H1 (cell line): ENCODE measurements at regions not wholly inside any gene's neighbourhood (a gene's known extent, or its start where the extent isn't known, plus 50 kb on each side); places are given as distances from the start of the nearest gene placed in this dataset.

ENCODE experiments used
- CTCF ChIA-PET: fragments of 300-600 bp; sonication (Branson Sonifier 250); formaldehyde crosslinking; loops from one replicate; lab custom pipeline; 2021; ENCODE audit not compliant: partially characterized antibody; lab: Charles Lee
- POLR2A ChIA-PET: fragments of 300-600 bp; sonication (Branson Sonifier 250); formaldehyde crosslinking; loops from one replicate; lab custom pipeline; 2021; ENCODE audit warnings: inconsistent platforms; ENCODE audit not compliant: partially characterized antibody; lab: Charles Lee
- DNase-seq, 2 experiments: peaks; one replicate each; pipeline versions ENCODE4 v3.0.0 to v3.0.0-alpha.2; 2010 to 2022; ENCODE audit warnings: low spot score in 2 of 2, low read depth in 1 of 2, mixed read lengths in 1 of 2
- FAIRE-seq: peaks from 2 replicates; lab custom pipeline; 2011; peaks lifted over from hg19 to GRCh38; lab: Jason Lieb, UNC
- H2AFZ ChIP-seq: 2 replicates; pipeline ENCODE4 v1.8.1; 2012; ENCODE audit warnings: low read length, inconsistent platforms
- H2AK5ac ChIP-seq: 2 replicates; pipeline ENCODE4 v1.6.1; 2013; ENCODE audit warnings: low read depth, low read length
- H2BK120ac ChIP-seq: replicated peaks from 2 replicates; pipeline ENCODE3; 2013; ENCODE audit warnings: low read depth, low read length, inconsistent platforms
- H2BK12ac ChIP-seq: 2 replicates; pipeline ENCODE4 v1.6.1; 2013; ENCODE audit warnings: low read depth, low read length
- H2BK15ac ChIP-seq: 2 replicates; pipeline ENCODE4 v1.6.1; 2013; ENCODE audit warnings: low read length
- H2BK20ac ChIP-seq: 2 replicates; pipeline ENCODE4 v1.6.1; 2013; ENCODE audit warnings: low read length
- H2BK5ac ChIP-seq: 2 replicates; pipeline ENCODE4 v1.6.1; 2013; ENCODE audit warnings: low read depth, low read length
- H3K14ac ChIP-seq: 2 replicates; pipeline ENCODE4 v1.6.1; 2013; ENCODE audit warnings: inconsistent platforms; ENCODE audit not compliant: insufficient read length
- H3K18ac ChIP-seq: 2 replicates; pipeline ENCODE4 v1.6.1; 2013; ENCODE audit warnings: low read length; ENCODE audit errors: extremely low read depth
- H3K23ac ChIP-seq: 2 replicates; pipeline ENCODE4 v1.6.1; 2013; ENCODE audit warnings: inconsistent platforms; ENCODE audit not compliant: insufficient read length
- H3K23me2 ChIP-seq: 2 replicates; pipeline ENCODE4 v1.6.1; 2013; ENCODE audit warnings: low read depth, low read length
- H3K27ac ChIP-seq: 2 replicates; pipeline ENCODE4 v1.6.1; 2011; ENCODE audit warnings: low read depth, low read length, inconsistent platforms
- H3K27me3 ChIP-seq, 4 experiments: replicated peaks in 1 of 4; 1 replicate in 1 of 4; 2 replicates in 3 of 4; pipeline versions ENCODE4 v1.6.1 to v1.8.1; 2011 to 2013; ENCODE audit warnings: low read length in 3 of 4, mild to moderate bottlenecking in 3 of 4, inconsistent platforms in 2 of 4, mixed read lengths in 2 of 4, moderate library complexity in 1 of 4; ENCODE audit not compliant: control insufficient read depth in 3 of 4, insufficient read depth in 3 of 4; ENCODE audit errors: extremely low read depth in 1 of 4
- H3K36me3 ChIP-seq, 4 experiments: 2 replicates each; pipeline versions ENCODE4 v1.6.1 to v1.8.1; 2011 to 2013; ENCODE audit warnings: mild to moderate bottlenecking in 4 of 4, low read length in 3 of 4, moderate library complexity in 2 of 4, control low read depth in 1 of 4, inconsistent platforms in 1 of 4; ENCODE audit not compliant: insufficient read depth in 4 of 4, control insufficient read depth in 2 of 4
- H3K4ac ChIP-seq: replicated peaks from 2 replicates; pipeline ENCODE3; 2013; ENCODE audit warnings: low read length, low read depth, mixed read lengths, inconsistent platforms; ENCODE audit not compliant: insufficient read length
- H3K4me1 ChIP-seq, 4 experiments: replicated peaks in 1 of 4; 1 replicate in 1 of 4; 2 replicates in 3 of 4; pipeline versions ENCODE4 v1.6.1 to v1.8.1; 2011 to 2013; ENCODE audit warnings: low read length in 3 of 4, inconsistent platforms in 2 of 4, mixed read lengths in 1 of 4; ENCODE audit not compliant: insufficient read depth in 4 of 4, control insufficient read depth in 3 of 4
- H3K4me2 ChIP-seq, 2 experiments: 2 replicates each; pipeline versions ENCODE4 v1.6.1 to v1.8.1; 2011 to 2013; ENCODE audit warnings: low read depth in 2 of 2, low read length in 2 of 2, control low read depth in 1 of 2, inconsistent platforms in 1 of 2, mild to moderate bottlenecking in 1 of 2; ENCODE audit not compliant: insufficient read depth in 1 of 2
- H3K4me3 ChIP-seq, 4 experiments: fragments of 200-600, 300-600 bp in 1 of 4; sonication (generic), shearing (Covaris generic), sonication (Bioruptor Twin) in 1 of 4; 2 replicates each; pipeline versions ENCODE4 v1.5.1 to v1.8.1; 2011 to 2016; ENCODE audit warnings: low read length in 4 of 4, low read depth in 3 of 4, control low read depth in 2 of 4, inconsistent platforms in 2 of 4, mild to moderate bottlenecking in 2 of 4, mixed read lengths in 1 of 4, moderate library complexity in 1 of 4; ENCODE audit not compliant: insufficient read depth in 2 of 4; ENCODE audit errors: extremely low read depth in 1 of 4
- H3K56ac ChIP-seq: replicated peaks from 2 replicates; pipeline ENCODE3; 2013; ENCODE audit warnings: low read depth, mild to moderate bottlenecking, mixed read lengths, low read length, inconsistent platforms; ENCODE audit not compliant: insufficient read length
- H3K79me1 ChIP-seq: 2 replicates; pipeline ENCODE4 v1.6.1; 2013; ENCODE audit warnings: low read depth, low read length, control low read depth
- H3K79me2 ChIP-seq, 2 experiments: 2 replicates each; pipeline versions ENCODE4 v1.6.1 to v1.8.1; 2012 to 2013; ENCODE audit warnings: low read length in 2 of 2, mild to moderate bottlenecking in 2 of 2, inconsistent platforms in 1 of 2; ENCODE audit not compliant: insufficient read depth in 2 of 2, control insufficient read depth in 1 of 2
- H3K9ac ChIP-seq, 4 experiments: replicated peaks in 1 of 4; 1 replicate in 1 of 4; 2 replicates in 3 of 4; pipeline versions ENCODE4 v1.6.1 to v1.8.1; 2011 to 2013; ENCODE audit warnings: low read depth in 3 of 4, low read length in 3 of 4, control low read depth in 2 of 4, mild to moderate bottlenecking in 2 of 4, moderate library complexity in 2 of 4, inconsistent platforms in 1 of 4; ENCODE audit errors: extremely low read depth in 1 of 4
- H3K9me3 ChIP-seq, 2 experiments: 2 replicates each; pipeline versions ENCODE4 v1.6.1 to v1.8.1; 2012 to 2013; ENCODE audit warnings: mild to moderate bottlenecking in 2 of 2, moderate library complexity in 2 of 2, control low read depth in 1 of 2, inconsistent platforms in 1 of 2, low read depth in 1 of 2, low read length in 1 of 2, mixed read lengths in 1 of 2; ENCODE audit not compliant: insufficient read depth in 2 of 2
- H4K20me1 ChIP-seq, 2 experiments: replicated peaks in 1 of 2; 2 replicates each; pipeline versions ENCODE3 to v1.8.1; 2011 to 2013; ENCODE audit warnings: inconsistent platforms in 2 of 2, low read length in 2 of 2, mild to moderate bottlenecking in 1 of 2; ENCODE audit not compliant: insufficient read depth in 2 of 2, control insufficient read depth in 1 of 2
- H4K5ac ChIP-seq: 2 replicates; pipeline ENCODE4 v1.6.1; 2013; ENCODE audit warnings: low read length, low read depth, mixed read lengths, inconsistent platforms; ENCODE audit not compliant: insufficient read length
- H4K8ac ChIP-seq: 2 replicates; pipeline ENCODE4 v1.8.0; 2013; ENCODE audit warnings: mild to moderate bottlenecking, moderate library complexity, low read length, inconsistent platforms; ENCODE audit not compliant: insufficient read depth; ENCODE audit errors: extremely low read depth
- H4K91ac ChIP-seq: replicated peaks from 2 replicates; pipeline ENCODE3; 2013; ENCODE audit warnings: low read length, mixed read lengths, inconsistent platforms; ENCODE audit not compliant: insufficient read length
- KDM1A ChIP-seq: fragments of 200-600, 300-600 bp; sonication (generic); IDR thresholded peaks from 2 replicates; pipeline ENCODE4 v1.7.1; 2016; ENCODE audit warnings: mild to moderate bottlenecking, low read length, borderline replicate concordance
- MAFK ChIP-seq: IDR thresholded peaks from 2 replicates; pipeline ENCODE4 v1.6.1; 2012; ENCODE audit warnings: low read depth, mild to moderate bottlenecking, improper control_type of control experiment, low read length
- POU5F1 ChIP-seq: IDR thresholded peaks from 2 replicates; pipeline ENCODE4 v1.6.1; 2011; ENCODE audit warnings: low read depth, mild to moderate bottlenecking, low read length, moderate library complexity
- SIX5 ChIP-seq: IDR thresholded peaks from 2 replicates; pipeline ENCODE4 v1.6.1; 2011; ENCODE audit warnings: mild to moderate bottlenecking, low read depth, low read length
- TEAD4 ChIP-seq: IDR thresholded peaks from 2 replicates; pipeline ENCODE4 v1.6.1; 2012; ENCODE audit warnings: low read depth, low read length, inconsistent platforms, mixed read lengths
- WGBS, 2 experiments: shearing (Covaris generic) in 1 of 2; methylation state at CpG; one replicate each; pipeline versions ENCODE4 v1.1.6 to v1.1.7; 2013 to 2015; ENCODE audit warnings: low lambda C conversion rate in 2 of 2, mixed read lengths in 2 of 2, inconsistent platforms in 1 of 2, low coverage in 1 of 2, missing lambda C conversion rate in 1 of 2; ENCODE audit not compliant: insufficient replicate concordance in 2 of 2, insufficient coverage in 1 of 2, insufficient read length in 1 of 2; ENCODE audit errors: extremely low coverage in 1 of 2, missing lambda C conversion rate in 1 of 2; 5-methylcytosine and 5-hydroxymethylcytosine counted together

DNA sequence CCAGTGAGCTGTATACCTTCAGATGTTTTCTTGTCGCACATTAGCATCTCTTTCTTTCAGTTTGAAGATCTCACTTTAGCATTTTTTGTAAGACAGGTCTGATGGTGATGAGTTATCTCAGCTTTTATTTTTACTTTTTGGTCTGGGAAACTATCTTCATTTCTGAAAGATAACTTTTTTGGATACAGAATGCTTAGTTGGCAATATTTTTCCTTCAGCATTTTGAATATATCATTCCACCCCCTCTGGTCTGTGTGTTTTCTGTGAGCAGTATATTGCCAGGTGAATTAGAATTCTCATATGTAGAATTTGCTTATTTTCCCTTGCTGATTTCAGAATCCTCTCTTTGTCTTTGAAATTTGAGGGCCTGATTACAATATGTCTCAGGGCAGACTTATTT is 743.3 kb downstream of the PLOD2 start:
- Histone ChIP-seq H2BK20ac (no peak overlapping the region), H3K18ac (no peak overlapping the region), H4K20me1 (no peaks in the 10 kb centered on the region), H3K4me1 (peaks cover 0 to 3% (median 0%) of the 10 kb centered on the region in 4 experiments; a peak in 1 of 7 replicates), H2AK5ac (no peak overlapping the region), H2BK120ac (no peak overlapping the region), H3K9me3 (no peaks in the 10 kb centered on the region), H3K79me1 (no peaks in the 10 kb centered on the region), H3K27me3 (no peaks in the 10 kb centered on the region), H3K4me2 (no peak overlapping the region), H3K56ac (no peak overlapping the region), H2BK12ac (no peak overlapping the region), H2BK5ac (no peak overlapping the region), H3K23ac (no peak overlapping the region), H3K27ac (no peak overlapping the region), H3K79me2 (no peaks in the 10 kb centered on the region), H3K36me3 (no peaks in the 10 kb centered on the region), H2AFZ (no peak overlapping the region), H2BK15ac (no peak overlapping the region), H3K14ac (no peak overlapping the region), H4K91ac (no peak overlapping the region), H4K5ac (no peak overlapping the region), H3K9ac (no peak overlapping the region), H4K8ac (no peak overlapping the region), H3K4me3 (no peak overlapping the region), H3K4ac (no peak overlapping the region), H3K23me2 (0 out of 2 replicates have a peak, but pooled peaks cover 2% of the 10 kb centered on the region)
- ChIA-PET POLR2A (no interaction called here), CTCF (no interaction called here)
- 0% methylated on average over 1 of the region's 1 CpG; no CpG with 5 or more reads in 1 of the 2 experiments for WGBS, 2 experiments
- DNase-seq (no peak), FAIRE-seq (no peak)
- TF ChIP-seq POU5F1 (no peak), TEAD4 (no peak), SIX5 (no peak), MAFK (0 out of 2 replicates have a peak, but pooled peaks have one; percentile 16), KDM1A (no peak)
